ENCODE measurements at regions not wholly inside any gene's neighbourhood (a gene's known extent, or its start where the extent isn't known, plus 50 kb on each side); places are given as distances from the start of the nearest gene placed in this dataset.

DNA sequence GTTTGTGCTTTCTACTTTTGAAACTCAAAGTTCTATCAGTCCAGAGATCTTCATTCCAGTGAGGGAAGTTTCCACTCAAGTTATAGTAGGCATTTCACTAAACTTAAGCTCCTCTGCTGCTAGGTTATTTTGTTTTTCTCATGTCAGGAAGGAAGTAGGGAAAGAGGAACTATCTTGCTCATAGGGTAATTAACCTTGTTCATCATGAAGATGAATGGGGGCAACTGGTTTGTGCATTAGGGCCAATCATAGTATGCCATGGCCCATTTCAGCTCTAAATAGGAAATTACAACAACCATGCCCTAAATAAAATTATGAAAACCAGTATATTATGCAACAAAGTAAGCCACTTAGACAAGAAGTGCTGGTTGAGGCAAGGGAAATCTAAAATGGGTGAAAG, 804.7 kb upstream of the NDST4 start:
- intact Hi-C loops (cut with DNase I), result no loop called here
- DNase-seq (ENCODE audit: low spot score), result no peak

DNA sequence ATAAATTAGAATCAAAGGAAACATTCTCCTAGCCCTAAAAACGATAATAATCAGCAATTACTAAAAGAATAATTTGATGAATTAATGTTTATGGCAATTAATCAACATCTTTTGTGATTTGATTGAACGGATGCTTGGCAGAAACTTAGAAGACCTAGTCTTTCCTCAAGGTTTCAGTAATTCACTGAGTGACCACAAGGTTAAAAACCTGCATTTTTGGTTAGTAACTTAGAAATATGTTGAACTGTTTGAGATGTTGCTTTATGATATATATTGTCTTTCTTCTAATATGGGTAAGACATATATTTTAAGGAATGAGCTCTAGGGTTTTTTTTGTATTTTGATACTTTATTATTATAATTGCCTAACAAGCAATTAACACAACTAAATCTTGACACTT, 793.0 kb upstream of the NDST4 start:
- no peak for DNase-seq (ENCODE audit: low spot score)
- intact Hi-C loops (cut with DNase I), result no loop called here

GRCh38 chr4:115883847-115884246, 770.4 kb upstream of the NDST4 start:
- no peak for DNase-seq (ENCODE audit: low spot score)
- intact Hi-C loops (cut with DNase I), result no loop called here

DNA sequence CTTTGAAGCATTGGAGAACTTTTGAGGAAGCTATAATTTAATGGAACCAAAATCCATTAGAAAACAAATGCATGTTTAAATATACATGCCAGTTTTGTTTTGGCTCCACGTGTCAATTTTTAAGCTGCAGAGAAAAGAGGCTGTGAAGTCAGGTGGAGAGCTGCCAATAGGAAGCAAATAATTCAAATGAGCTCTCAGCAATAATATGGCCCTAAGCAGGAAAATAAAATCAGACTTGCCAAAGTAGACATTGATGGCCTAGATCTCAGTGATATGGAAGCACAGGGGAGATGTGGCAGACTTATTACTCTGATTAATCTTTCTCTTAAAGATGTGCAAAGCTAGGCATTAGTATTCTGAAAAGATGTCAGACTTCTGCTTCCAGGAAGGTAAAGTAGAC, 769.8 kb upstream of the NDST4 start:
- DNase-seq (ENCODE audit: low spot score), result no peak
- intact Hi-C loops (cut with DNase I), result no loop called here

DNA sequence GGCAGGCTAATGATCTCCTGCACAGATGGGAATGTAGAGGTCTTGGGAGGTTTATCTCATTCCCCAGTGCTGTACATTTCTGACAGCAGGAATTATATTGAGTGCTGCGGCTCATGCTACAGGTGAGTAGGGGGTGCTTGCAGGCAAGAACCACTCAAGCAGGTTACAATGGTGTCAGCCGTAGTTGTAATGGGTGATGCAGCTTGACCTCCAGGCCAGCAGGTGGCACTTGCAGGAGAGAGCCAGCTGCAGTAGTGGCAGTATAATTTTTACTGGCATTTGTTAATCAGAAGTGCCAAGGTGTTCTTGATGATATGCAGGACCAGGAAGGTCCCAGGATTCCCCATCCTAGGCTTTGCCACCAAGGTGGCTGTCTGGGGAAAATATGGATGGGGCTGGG, 759.6 kb upstream of the NDST4 start:
- intact Hi-C loops (cut with DNase I), result no loop called here
- DNase-seq (ENCODE audit: low spot score), result no peak

- no peak for DNase-seq (ENCODE audit: low spot score)
- intact Hi-C loops (cut with DNase I), result no loop called here
These were observed 758.2 kb upstream of the NDST4 start for GRCh38 chr4:115871596-115871995.

GRCh38 chr4:115866364-115866896, 753.0 kb upstream of the NDST4 start:
- DNase-seq (ENCODE audit: low spot score), result no peak
- intact Hi-C loops (cut with DNase I), result no loop called here

DNA sequence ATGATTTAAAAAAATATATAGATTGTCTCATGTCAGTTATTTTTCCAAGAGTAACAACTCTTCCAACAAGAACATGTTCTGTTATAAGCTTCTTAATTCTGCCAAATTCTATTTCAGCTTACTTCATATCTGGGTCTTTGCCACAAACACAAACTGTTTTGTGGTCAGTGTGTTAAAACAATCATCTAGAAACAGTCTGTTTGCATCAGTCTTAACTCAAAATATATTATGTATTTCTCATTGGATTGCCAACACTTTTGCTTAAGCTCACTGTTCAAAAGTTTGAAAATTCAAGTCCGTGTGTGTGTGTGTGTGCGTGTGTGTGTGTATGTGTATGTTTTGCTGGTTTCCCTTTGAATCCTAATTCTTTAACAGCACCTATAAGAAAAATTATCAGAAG, 752.3 kb upstream of the NDST4 start:
- intact Hi-C loops (cut with DNase I), result no loop called here
- DNase-seq (ENCODE audit: low spot score), result no peak

GRCh38 chr4:115852767-115853091, 739.3 kb upstream of the NDST4 start:
- intact Hi-C loops (cut with DNase I), result no loop called here

DNA sequence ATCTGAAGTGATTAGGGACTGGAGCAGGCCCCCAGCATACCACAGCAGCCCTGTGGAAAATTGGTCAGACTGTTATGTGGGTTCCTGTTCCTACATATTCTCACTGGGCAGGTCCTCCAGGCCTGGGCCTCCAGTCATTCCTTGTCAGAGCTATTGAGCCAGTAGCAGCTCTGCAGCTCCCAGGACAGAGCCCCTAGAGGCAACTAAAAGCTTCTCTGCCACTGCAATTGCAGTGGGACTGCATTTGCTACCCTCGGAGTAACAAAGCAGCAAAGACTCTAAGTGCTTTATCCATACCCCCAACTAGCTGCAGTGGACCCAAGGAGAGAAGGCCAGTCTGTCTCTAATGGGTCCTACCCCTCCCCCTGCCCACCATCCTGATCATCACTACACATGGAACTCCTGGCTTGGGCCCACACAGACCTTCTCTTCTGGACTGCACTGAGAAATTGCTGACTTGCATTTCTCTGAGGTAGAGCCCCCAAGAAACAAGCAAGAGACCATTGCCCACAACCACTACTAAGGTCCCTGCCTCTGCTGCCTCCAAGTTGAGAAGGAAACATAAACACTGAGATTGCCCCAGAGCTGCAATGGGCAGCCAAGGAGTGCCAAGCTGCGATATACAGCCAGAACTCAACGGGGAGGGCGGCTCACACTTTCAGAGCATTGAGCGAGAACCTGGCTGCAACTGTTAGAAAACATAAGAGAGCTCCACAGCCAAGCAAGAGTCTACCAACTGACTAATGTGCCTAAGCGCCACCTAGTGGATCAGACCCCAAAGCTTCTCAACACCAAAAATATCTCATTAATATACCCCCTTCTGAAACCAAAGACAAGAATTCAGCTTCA, 738.7 kb upstream of the NDST4 start:
- DNase-seq (ENCODE audit: low spot score), result no peak
- intact Hi-C loops (cut with DNase I), result no loop called here

More at GRCh38 chr4:115852767-115853091, 739.3 kb upstream of the NDST4 start:
- DNase-seq (ENCODE audit: low spot score), result no peak

DNA sequence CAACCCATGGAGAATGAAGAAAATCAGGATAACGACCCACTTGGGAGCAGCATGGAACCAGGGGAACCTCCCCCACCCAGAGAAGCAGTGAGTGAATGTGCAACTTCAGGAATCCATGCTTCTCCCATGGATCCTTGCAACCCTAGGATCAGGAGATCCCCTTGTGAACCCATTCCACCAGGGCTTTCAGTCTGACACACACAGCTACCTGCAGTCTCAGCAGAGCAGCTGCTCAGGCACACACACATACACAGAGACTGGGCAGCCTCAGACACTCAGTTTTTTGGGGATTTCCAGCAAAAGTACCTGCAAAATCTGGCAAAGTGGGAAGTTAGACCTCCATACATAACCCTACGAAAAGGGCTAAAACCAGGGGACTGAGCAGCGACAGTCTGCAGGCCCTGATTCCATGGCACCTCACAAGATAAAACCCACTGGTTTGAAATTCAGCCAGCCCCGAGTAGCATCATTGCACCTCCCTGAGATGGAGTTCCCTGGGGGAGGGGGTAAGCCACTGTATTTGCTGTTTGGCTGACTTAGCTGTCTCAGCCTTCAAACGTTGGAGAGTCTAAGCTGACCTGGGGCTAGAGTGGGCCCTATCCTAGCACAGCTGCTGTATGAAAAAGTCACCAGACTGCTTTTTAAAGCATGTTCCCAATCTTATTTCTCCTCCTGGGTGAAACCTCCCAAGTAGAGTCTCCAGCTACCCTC, 737.5 kb upstream of the NDST4 start:
- intact Hi-C loops (cut with DNase I), result no loop called here
- DNase-seq (ENCODE audit: low spot score), result no peak

DNA sequence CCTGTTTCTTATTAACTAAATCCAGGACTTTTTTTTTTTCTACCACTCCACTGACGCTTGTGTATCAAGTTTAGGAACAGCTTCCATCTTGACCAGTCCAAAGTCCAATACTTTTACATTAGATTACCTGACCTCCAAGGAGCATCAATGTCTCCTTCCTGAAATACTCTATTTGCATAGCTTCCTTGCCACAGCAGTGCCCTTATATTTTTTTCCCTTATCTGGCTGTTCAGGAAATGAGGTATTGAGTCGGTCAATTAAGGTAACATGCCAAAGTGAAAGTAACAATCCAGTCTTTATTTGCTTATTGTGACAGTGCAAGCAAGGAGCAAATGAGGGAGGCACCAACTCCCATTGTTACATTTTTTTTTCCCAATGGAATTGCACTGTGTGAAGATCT, 730.8 kb upstream of the NDST4 start:
- no peak for DNase-seq (ENCODE audit: low spot score)
- intact Hi-C loops (cut with DNase I), result no loop called here

GRCh38 chr4:115841871-115842270, 728.5 kb upstream of the NDST4 start:
- intact Hi-C loops (cut with DNase I), result no loop called here
- no peak for DNase-seq (ENCODE audit: low spot score)

- no peak for DNase-seq (ENCODE audit: low spot score)
- intact Hi-C loops (cut with DNase I), result no loop called here
These were observed 721.0 kb upstream of the NDST4 start for GRCh38 chr4:115834441-115834840.

GRCh38 chr4:115824630-115825029, 711.2 kb upstream of the NDST4 start:
- DNase-seq (ENCODE audit: low spot score), result no peak
- intact Hi-C loops (cut with DNase I), result no loop called here

- intact Hi-C loops (cut with DNase I), result no loop called here
- no peak for DNase-seq (ENCODE audit: low spot score)
These were observed 690.4 kb upstream of the NDST4 start for GRCh38 chr4:115803825-115804224.

- DNase-seq (ENCODE audit: low spot score), result no peak
- intact Hi-C loops (cut with DNase I), result no loop called here
These were observed 677.4 kb upstream of the NDST4 start for GRCh38 chr4:115790812-115791211.

DNA sequence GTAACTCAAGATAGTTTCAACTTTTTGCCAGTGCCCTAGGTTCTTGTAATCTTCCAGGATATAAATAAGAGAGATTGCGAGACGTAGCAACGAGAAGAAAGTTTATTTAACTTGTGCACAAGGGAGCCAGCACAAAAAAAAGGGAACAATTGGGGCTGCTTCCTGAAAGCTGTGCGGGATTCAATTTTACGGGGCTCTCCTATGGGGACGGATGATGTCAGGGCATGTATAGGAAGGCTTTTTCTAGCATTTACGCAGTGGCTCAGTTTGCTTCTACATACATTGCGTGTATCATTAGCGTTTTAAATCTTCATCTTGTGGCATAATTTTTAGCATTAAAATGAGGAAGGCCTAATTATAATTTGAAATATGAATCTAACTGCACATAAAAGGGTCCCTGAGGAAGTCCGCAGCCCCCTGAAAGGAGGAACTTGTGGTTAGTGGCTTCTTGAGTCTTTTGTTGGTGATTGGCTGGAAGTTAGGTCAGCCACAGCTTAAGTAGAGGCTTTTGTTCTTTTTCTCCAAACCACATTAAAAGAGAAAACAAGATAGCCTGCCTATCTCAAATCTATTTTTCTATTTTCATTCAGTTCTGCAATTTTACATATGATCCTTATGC, 668.2 kb upstream of the NDST4 start:
- intact Hi-C loops (cut with DNase I), result no loop called here

DNA sequence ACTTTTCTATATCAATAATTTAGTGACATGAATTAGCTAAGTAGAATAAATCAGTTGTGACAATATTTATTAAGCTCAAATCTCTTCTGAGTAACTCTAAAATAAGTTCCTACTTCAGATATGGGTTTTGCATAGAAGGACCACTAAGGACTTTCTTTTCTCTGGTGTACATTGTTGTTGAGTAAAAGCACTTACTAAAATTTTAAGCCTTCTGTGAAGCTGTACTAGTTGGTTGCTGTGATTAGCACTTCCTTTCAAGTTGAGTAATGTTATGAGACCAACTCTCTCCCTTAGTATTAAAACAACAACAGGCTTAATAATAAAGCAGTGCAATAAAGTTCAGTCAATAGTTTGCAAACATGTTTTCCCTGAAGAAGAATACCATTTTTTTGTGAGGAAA, 667.4 kb upstream of the NDST4 start:
- intact Hi-C loops (cut with DNase I), result no loop called here
- DNase-seq (ENCODE audit: low spot score), result no peak

More for the DNA sequence above, 668.2 kb upstream of the NDST4 start:
- no peak for DNase-seq (ENCODE audit: low spot score)

DNA sequence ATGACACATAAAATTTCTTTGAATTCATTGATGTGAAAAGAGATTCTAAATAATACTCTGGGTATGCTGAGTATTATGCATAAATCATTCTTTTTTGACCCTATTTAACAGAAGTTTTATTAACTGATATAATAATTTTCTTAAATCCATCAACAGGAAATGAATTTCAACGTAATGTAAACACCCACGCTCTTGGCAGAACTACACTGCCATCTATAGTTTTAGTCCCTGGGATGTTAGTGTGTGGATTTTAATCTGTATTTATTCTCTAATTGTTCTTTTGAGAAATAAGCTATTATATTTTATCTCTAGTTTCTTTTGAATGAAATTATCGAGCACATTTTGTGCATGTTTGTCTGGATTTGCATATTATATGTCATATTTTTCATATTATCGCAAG, 666.8 kb upstream of the NDST4 start:
- intact Hi-C loops (cut with DNase I), result no loop called here
- no peak for DNase-seq (ENCODE audit: low spot score)
